Mucosa of stomach (tissue), 1 donor: ENCODE measurements at regions not wholly inside any gene's neighbourhood (a gene's known extent, or its start where the extent isn't known, plus 50 kb on each side); places are given as distances from the start of the nearest gene placed in this dataset.

Experiments used
- H3K27me3 ChIP-seq: one replicate; pipeline ENCODE4 v1.7.0; 2013; ENCODE audit warnings: mild to moderate bottlenecking, low read length; ENCODE audit not compliant: control insufficient read depth, insufficient read depth
- H3K36me3 ChIP-seq: one replicate; pipeline ENCODE4 v1.7.0; 2013; ENCODE audit warnings: low read length; ENCODE audit not compliant: control insufficient read depth, insufficient read depth
- H3K4me1 ChIP-seq: one replicate; pipeline ENCODE4 v1.7.0; 2013; ENCODE audit warnings: mild to moderate bottlenecking, low read length; ENCODE audit not compliant: control insufficient read depth, insufficient read depth
- H3K4me3 ChIP-seq: one replicate; pipeline ENCODE4 v1.7.0; 2013; ENCODE audit warnings: low read length
- H3K9ac ChIP-seq: one replicate; pipeline ENCODE4 v1.7.0; 2013; ENCODE audit warnings: mild to moderate bottlenecking, low read length, moderate library complexity
- H3K9me3 ChIP-seq: one replicate; pipeline ENCODE4 v1.7.0; 2013; ENCODE audit warnings: mild to moderate bottlenecking, low read length, moderate library complexity; ENCODE audit not compliant: control insufficient read depth
- donor health status: Pancreatic carcinoma.

DNA sequence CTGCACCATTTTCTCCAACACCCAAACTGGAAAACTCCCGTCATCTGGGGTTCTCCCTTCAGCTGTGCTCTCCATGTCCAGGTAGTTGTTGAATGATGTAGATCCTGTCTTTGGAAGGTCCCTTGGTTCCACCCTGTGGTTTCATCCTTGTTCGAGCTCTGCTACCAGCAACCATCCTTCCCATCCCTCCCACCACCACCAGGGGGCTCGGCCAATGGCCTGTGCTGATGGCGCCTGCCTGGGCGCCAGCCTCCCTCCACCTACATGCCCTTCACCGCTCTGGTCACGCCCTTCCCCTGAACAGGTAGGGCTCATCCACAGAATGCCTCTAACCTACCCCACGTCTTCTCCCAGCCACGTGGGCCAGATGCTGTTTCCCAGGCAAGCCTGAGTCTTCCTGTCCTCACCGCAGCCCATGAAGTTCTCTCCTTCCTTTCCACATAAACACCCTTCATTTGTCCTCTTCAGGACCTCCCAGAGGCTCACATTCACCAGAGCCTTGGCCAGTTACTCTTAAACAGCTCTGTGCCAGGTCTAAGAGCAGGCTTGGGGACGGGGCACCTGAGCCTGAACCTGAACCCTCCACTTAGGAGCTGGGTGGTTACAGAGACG is 75.1 kb upstream of the DUSP22 start:
- no peak overlapping the region for H3K4me3 ChIP-seq
- peaks cover 13% of the 10 kb centered on the region for H3K27me3 ChIP-seq
- H3K9me3 ChIP-seq, result no peaks in the 10 kb centered on the region
- H3K9ac ChIP-seq, result no peak overlapping the region
- no peaks in the 10 kb centered on the region for H3K36me3 ChIP-seq
- H3K4me1 ChIP-seq, result no peaks in the 10 kb centered on the region

DNA sequence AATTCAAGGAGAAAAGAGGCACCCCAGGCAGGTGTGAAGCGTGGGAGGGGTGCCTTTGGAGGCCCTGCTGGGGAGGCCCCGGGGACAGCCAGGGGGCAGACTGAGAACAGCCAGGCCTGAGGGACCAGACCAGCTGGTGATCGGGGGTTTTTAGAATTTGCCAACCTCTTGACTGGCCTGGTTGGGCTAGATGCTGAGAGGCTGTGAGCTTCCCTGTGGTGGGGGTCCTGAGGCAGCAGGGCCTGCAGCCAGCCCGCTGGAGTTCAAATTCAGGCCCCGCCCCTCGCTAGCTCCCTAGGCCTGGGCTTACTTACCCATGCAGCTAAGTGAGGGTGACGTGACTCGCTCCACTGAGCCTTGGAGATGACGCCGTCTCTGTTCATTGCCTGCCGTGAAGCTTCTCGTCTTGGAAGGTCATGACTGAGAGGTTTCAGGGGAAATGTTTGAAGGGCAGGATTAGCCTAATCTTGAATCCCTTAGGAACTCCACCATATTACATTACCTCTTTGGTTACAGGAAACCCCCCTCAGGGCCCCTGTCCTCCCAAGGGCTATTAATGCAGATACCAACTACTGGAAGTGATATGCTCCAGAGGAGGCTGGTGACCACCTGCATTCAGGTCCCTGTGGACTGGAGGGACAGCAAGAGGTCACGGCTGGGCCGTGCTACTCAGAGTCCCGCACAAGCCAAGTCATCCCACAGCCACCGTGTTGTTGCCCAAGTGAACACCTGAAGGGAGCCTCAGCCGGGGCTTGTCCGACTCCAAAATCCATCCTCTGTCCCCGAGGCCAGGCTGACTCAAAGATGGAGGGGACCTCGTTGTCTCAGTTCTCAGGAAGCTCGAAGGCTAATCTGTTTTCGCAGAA is 73.9 kb upstream of the DUSP22 start:
- H3K4me3 ChIP-seq, result no peak overlapping the region
- H3K4me1 ChIP-seq, result no peaks in the 10 kb centered on the region
- H3K9me3 ChIP-seq, result no peaks in the 10 kb centered on the region
- no peak overlapping the region for H3K9ac ChIP-seq
- H3K27me3 ChIP-seq, result peaks cover 9% of the 10 kb centered on the region
- H3K36me3 ChIP-seq, result no peaks in the 10 kb centered on the region

DNA sequence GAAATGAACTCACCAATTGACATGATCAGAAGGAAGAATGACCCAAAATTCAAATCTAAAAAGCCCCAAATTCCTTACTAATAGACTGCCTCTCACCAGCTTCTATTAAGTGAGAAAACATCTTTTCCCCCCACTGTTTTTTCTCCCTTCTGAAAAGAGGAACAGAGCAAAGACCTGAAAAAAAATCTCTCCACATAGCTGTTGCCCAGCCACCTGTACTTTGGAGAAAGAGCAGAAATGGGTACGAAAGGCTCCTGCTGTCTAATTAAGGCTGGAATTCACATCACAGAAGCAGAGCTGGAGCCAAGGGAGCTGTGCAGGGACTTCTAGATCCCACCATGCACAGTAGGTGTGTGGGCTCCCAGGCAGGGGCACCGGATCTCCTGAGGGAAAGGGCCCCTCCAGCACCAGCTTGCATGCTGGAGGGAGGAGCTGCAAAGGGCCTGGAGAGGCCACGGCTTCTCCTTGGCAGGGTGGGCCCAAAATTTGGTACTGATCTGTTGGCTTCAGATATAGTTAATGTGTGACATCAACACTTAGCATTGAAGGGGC is 73.2 kb upstream of the DUSP22 start:
- no peak overlapping the region for H3K9ac ChIP-seq
- H3K27me3 ChIP-seq, result peaks cover 9% of the 10 kb centered on the region
- H3K4me1 ChIP-seq, result no peaks in the 10 kb centered on the region

DNA sequence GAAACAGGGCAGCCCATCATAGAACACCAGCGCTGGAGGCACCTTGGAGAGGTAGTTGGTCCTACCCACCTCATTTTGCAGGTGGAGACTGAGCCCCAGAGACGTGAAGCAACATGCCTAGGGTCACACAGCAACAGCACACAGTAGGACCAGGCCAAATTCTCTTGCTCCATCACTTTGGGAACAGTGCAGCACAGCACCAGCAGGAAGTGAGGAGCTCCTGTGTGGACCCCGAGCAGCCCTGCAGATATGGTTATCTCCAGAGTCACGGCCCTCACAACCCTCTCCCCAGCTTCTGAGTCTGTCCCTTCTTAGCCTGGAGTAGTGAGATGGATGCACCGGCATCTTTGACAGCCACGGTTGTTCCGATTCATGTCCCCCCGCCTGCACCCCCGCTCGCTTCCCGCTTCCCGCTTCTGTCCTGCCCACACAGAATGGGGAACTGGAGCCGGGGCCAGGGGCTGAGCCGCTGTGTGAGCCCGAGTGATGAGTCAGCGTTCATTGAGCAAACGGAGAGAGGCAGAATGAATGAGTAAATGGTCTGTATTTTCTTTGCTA is 72.6 kb upstream of the DUSP22 start:
- Histone ChIP-seq H3K9ac (no peak overlapping the region), H3K4me3 (no peak overlapping the region), H3K27me3 (peaks cover 9% of the 10 kb centered on the region), H3K4me1 (no peaks in the 10 kb centered on the region), H3K36me3 (no peaks in the 10 kb centered on the region), H3K9me3 (no peaks in the 10 kb centered on the region)

More for the DNA sequence above, 73.2 kb upstream of the DUSP22 start:
- no peaks in the 10 kb centered on the region for H3K9me3 ChIP-seq
- H3K36me3 ChIP-seq, result no peaks in the 10 kb centered on the region
- no peak overlapping the region for H3K4me3 ChIP-seq

DNA sequence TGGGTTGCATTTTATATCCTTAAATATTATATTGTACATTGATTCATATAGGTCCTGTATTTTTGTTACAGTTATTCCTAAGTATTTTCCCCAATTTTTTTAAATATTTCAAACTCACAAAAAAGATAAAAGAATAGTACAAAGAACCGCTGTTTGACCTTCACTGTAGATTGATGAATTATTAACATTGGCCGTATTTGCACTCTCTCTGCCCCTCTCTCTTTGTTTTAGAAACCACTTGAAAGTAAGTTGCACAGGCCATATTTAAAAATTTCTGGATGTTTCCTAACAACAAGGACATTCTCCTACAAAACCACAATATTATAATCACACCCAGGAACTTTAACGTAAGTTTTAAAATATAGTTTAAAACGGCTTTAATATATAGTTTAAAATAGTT is 72.0 kb upstream of the DUSP22 start:
- Histone ChIP-seq H3K27me3 (peaks cover 9% of the 10 kb centered on the region), H3K4me1 (no peaks in the 10 kb centered on the region), H3K9ac (no peak overlapping the region), H3K9me3 (no peaks in the 10 kb centered on the region), H3K36me3 (no peaks in the 10 kb centered on the region), H3K4me3 (no peak overlapping the region)

DNA sequence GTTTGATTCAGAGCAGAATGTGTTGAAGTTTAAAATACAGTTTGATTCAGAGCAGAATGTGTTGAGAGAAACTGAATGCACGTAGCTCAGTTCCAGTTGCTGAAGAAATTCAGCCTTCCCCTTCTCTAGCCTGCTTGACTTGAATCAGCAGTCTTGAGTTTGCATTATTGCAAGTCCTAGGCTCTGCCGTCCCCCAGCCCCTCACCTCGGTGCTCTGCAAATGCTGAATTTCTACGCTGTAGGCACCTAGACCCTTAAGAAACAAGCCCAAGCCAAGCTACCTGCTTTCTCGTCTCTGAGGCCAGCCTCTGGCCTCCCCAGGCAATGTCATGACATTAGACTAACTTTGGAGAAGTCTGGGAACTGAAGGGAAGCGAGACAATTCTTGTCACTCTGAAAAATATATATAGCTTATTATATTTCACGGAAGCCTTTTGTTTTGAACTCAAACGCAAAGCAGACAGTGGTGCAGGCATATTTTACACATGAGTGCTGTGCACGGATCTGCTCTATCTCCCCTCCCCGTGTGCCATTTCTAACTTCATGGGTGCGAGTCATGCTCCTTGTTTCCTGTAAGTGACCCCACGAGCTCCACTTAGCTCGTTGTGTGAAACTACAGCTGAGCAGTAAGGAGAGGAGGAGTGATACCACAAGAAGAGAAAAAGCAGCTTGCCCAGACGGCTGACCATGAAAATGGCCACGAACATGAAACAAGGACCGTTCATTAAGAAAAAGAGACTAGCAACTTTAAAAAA is 71.4 kb upstream of the DUSP22 start:
- H3K9me3 ChIP-seq, result no peaks in the 10 kb centered on the region
- no peaks in the 10 kb centered on the region for H3K4me1 ChIP-seq
- H3K9ac ChIP-seq, result no peak overlapping the region
- H3K4me3 ChIP-seq, result no peak overlapping the region
- no peaks in the 10 kb centered on the region for H3K36me3 ChIP-seq
- H3K27me3 ChIP-seq, result peaks cover 9% of the 10 kb centered on the region

DNA sequence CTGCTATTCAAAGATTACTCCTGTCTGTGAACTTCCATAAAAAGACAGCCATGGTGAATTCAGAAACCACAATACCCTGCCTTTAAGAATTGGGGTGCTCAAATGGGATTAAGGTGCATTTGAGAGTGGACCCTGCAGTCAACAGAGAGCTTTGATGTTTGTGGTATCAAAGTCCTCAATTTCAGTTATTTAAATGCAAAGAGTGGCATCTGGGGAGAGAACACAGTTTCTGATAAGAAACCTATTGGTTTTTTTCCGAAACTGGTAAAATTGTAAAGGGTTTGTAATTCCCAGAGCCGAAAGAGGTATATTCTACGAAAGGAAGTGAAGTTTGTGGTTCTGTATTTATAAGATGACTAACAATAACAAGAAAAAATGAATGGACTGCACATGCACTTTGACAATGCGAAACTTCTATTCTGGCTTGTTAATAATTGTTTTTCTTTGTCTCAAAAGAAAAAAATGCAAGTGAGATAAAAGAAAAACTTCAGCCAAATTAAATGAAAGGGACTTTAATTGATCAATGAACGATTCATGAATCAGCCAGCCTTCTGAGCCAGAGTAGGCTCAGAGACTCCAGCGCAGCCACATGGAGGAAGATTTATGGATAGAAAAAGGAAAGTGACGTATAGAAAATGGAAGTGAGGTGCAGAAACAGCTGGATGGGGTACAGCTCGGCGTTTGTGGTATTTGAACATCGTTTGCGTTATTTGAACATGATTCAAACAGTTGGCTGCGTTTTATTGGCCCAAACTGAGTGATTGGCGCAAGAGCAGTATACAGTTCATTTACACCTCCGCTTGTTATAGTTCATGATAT is 70.5 kb upstream of the DUSP22 start:
- H3K4me1 ChIP-seq, result no peaks in the 10 kb centered on the region
- peaks cover 9% of the 10 kb centered on the region for H3K27me3 ChIP-seq
- H3K9ac ChIP-seq, result no peak overlapping the region
- no peak overlapping the region for H3K4me3 ChIP-seq
- no peaks in the 10 kb centered on the region for H3K36me3 ChIP-seq
- no peaks in the 10 kb centered on the region for H3K9me3 ChIP-seq

DNA sequence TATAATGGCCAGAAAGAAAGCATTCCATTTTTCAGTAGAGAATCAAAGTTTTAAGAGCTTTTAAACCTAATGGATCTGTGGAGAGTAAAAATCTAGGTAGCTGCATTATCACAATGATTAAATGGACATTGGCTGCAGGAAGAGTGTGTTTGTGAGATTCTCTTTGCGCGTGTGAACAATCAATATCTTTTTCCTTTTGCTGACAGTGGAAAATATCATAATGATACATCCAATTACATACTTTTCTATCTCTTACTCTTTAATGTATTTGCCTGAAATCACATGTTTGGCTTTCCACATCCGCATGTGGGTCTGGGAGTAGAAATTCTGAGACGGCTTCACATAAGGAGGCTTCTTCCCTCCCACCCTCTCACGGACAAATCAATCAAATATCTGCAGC is 69.8 kb upstream of the DUSP22 start:
- Histone ChIP-seq H3K9ac (no peak overlapping the region), H3K36me3 (no peaks in the 10 kb centered on the region), H3K4me1 (no peaks in the 10 kb centered on the region), H3K4me3 (no peak overlapping the region), H3K27me3 (peaks cover 9% of the 10 kb centered on the region), H3K9me3 (no peaks in the 10 kb centered on the region)

DNA sequence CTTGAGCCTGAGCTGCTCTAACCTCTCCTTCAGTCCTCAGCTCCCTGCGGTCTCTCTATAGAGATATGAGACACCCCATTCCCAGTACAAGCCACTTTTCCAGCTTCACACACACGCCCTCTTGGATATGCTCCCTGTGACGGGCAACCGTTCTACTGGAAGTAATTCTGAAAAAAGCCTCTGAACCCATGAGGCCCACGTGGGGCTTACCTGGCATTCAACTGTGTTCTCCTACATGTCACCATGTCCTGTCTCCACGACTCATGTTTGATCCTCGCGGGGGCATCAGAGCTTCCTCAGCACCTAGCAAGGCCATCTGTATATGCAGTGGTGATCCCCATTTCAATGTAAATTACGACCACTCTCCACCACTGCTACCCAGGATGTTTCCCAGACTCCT is 69.2 kb upstream of the DUSP22 start:
- Histone ChIP-seq H3K4me1 (no peaks in the 10 kb centered on the region), H3K36me3 (no peaks in the 10 kb centered on the region), H3K4me3 (no peak overlapping the region), H3K9me3 (no peaks in the 10 kb centered on the region), H3K27me3 (peaks cover 9% of the 10 kb centered on the region), H3K9ac (no peak overlapping the region)

DNA sequence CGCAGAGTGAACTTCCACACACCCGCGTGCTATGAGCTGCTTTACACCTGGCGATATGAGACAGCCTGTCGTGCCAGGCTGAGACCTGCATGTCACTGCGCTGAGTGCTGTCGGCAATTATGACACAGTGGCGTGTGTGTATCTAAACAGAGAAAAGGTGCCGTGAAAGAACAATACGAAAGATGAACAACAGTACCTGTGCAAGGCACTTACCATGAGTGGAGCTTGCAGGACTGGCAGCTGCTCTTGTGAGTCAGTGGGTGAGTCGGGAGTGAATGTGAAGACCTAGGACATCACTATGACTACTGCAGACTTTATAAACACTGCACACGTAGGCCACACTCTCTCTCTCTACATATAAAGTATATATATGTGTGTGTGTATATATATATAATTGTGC is 68.5 kb upstream of the DUSP22 start:
- Histone ChIP-seq H3K9ac (no peak overlapping the region), H3K4me1 (no peaks in the 10 kb centered on the region), H3K36me3 (no peaks in the 10 kb centered on the region), H3K27me3 (peaks cover 9% of the 10 kb centered on the region), H3K9me3 (no peaks in the 10 kb centered on the region), H3K4me3 (no peak overlapping the region)

DNA sequence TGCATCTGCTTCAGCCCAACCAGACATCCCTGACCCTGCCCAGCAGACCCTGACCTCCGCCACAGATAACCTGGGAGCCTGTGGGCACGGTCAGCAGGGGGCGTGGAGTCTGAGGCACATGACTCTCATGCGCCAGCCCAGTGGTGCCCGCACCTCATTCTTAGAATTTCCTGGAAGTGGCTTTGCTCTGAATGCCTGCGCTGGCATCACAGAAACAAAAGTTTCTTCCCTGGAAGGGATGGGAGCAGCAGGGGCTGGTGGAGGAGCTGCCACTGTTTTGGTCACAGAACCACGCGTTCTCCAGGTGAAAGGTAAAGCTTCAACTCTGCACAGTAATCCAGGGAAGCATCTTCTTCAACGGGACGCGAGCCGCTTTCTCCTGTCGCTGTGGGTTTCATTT is 67.9 kb upstream of the DUSP22 start:
- no peak overlapping the region for H3K9ac ChIP-seq
- no peaks in the 10 kb centered on the region for H3K36me3 ChIP-seq
- H3K27me3 ChIP-seq, result peaks cover 9% of the 10 kb centered on the region
- H3K9me3 ChIP-seq, result no peaks in the 10 kb centered on the region
- no peaks in the 10 kb centered on the region for H3K4me1 ChIP-seq
- no peak overlapping the region for H3K4me3 ChIP-seq
